NCI-H2196 (cell line): ENCODE measurements at regions not wholly inside any gene's neighbourhood (a gene's known extent, or its start where the extent isn't known, plus 50 kb on each side); places are given as distances from the start of the nearest gene placed in this dataset.

Source experiments
- DNase-seq: peaks from one replicate; lab custom pipeline; 2025; ENCODE audit not compliant: unreplicated experiment; lab: John Stamatoyannopoulos, UW

DNA sequence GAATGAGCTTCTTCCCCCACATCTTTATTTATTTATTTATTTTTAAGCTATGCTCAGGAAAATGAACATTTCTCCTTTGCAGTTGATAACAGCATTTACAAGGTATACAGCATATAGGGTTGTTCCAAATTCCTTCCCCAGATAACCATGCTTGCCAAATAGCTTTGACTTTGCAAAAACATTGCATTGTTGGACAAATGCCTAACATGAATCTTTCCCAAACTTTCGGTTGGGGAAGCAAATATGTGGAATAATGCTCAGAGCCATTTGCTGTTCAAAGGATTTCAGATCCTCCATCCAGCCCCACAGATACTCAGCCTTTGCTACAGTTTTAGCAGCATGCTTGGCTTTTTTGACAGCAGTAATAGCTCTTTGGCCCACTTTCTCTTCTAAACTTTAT is 127.2 kb upstream of the AGA start:
- DNase-seq: no peak

DNA sequence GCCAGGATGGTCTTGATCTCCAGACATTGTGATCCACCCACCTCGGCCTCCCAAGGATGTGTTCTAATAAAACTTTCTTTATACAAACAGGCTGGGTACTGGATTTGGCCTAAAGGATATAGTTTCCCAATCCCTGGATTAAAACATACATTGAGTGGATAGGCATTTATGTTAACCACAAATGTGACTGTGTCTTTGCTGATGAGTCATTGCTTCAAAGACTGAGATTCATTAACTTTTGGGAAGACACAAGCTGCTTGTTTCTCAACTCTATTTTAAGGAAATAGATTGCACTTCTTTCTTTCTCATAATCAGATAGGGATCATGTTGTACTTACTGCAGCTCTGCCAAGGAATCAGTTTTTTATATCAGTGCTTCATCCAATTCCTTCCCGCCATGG is 131.3 kb upstream of the AGA start:
- no peak for DNase-seq

DNA sequence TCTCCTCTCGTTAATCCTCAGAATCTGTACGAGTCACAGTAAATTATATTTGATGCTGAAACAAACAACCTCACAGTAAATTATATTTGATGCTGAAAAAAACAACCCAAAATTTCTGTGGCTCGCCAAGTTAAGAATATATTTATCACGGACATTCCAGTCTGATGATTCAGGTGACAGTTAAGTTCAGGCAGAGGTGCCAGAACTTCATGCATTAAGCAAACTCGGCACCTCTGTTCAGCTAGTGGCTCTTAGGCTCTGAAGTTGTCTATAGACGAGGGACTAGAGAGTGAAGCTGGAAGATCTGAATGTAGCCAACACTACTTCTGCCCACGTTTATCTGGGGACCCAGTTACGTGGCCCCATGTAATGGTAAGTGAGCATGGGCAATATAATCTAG is 132.2 kb upstream of the AGA start:
- DNase-seq: no peak

DNA sequence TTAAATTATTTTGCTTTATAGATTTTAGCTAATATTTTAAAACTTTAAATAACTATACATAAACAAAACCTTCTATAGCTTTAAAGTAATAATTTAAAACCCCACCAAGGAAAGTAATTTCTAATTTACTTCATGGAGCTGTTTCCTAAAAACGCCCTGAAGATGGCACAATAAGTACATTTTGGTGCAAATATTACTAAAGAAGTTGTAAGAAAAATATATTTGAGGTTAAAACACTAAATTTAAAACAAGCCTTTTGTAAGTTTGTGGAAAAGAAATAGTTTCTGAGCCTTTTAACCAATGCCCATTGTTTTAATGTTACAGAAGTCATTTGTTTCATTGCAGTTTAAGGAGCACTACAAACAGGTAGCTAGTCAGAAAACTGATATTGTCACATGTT is 137.4 kb upstream of the AGA start:
- DNase-seq: no peak

DNA sequence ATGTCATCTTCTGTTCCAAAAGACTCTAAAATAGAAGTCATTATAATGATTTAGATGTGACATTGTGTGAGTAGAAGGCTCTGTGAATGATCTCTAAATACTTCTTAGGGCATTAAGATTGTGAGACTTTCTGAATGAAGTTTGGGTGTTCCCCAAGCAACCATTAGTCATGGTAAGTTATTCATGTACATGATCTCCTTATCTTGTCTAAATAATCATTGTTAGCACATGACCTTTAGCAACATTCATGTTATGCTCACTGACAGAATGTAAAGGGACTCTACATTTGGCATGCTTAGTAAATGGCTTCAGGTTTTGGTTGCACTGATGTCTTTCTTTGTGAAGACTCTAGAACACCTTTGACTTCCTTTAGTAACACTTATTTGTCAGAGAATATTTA is 140.8 kb upstream of the AGA start:
- no peak for DNase-seq

DNA sequence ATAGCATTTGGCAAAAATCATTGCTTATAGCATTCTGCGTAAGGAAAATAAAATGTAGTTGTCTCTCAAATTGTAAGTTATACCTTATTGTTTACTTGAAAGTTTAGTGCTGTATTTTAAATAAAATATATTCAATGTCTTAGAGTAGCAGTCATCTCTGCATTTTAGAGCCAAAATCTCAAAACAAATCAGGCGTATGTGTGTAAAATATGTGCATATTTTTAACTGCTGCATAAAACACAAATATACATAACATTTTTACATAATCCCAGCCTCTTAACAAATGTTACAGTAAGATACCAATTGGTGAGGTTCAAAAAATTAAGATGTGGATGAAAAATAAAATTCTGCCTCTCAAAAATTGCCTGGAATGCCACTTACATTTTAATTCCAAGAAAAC is 145.8 kb upstream of the AGA start:
- DNase-seq: no peak

DNA sequence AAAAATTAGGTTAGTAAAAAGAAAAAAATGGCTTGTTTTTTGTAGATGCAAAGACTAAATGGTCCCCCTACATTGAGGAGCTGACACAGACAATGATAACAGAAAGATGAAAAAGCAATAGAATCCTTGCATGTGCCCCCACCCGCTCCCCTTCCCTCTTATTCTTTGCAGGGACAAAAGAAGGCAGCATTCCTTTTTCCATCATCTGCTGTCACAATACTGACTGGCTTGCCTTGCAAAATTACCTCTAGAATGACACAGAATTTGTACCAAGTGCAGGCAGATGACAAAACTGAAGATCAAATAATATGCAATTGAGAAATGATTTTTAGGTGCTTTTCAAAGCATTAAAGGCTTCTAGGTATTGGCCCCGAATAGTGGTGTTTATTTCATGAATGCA is 153.1 kb upstream of the AGA start:
- no peak for DNase-seq

DNA sequence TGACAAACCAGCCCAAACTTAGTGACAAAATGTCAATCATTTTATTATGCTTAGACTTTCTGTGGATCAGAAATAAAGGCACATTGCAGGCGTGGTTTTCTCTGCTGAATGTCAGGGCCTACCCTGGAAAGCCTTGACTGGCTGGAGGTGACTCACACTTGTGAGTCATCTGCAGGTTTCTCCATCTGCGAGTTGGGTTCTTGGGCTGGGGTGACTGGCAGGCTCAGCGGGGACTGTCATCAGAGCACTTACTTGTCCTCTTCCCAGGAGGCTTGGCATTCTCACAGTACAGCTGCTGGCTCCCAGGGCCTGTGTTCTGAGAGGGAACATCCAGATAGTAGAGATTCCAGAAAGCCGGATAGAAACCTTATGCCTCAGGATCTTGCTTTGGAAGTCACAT is 153.8 kb upstream of the AGA start:
- no peak for DNase-seq

DNA sequence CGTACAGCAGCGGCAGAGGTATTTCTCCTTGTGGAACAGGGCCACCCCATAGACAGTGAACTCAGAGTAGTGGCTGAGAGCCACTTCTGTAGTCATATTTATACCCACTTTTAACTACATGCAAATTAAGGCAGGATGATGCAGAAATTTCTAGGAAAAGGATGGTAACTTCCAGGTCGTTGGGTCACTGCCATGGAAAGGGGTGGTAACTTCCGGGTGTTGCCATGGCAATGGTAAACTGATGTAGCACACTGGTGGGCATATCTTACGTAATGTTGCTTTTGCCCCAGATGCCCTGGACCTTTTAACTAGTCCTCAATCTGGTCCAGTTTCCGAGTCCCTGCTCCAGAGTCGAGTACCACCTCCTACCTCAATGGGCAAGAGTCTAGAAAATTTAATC is 154.8 kb upstream of the AGA start:
- no peak for DNase-seq

DNA sequence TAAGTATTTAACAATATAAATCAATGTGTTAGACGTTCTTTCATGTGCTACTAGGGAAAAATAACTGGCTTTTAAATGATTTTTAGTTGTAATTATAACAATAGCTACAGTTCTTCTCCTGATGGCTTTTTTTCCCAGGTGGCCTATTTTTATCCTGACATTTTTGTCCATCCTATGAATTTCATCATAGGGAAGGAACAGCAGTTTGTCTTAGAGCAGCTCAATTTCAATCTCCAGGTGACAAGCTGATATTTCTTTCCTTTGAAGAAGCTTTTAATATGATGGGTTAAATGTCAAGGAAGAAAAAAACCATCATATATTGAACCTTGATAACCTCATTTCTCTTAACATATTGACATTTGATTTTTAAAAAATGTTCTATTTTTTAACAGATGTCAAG is 163.0 kb upstream of the AGA start:
- no peak for DNase-seq

DNA sequence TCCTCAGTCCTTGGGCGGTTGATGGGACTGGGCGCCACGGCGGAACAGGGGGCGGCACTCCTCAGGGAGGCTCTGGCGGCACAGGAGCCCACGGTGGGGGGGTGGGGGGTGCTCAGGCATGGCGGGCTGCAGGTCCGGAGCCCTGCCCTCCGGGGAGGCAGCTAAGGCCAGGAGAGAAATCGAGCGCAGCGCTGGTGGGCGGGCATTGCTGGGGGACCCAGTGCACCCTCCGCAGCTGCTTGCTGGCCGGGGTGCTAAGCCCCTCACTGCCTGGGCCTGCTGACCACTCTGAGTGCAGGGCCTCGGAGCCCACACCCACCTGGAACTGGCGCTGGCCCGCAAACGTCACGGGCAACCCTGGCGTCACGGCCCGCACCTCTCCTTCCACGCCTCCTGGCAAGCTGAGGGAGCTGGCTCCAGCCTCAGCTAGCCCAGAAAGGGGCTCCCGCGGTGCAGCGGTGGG is 164.9 kb upstream of the AGA start:
- no peak for DNase-seq

DNA sequence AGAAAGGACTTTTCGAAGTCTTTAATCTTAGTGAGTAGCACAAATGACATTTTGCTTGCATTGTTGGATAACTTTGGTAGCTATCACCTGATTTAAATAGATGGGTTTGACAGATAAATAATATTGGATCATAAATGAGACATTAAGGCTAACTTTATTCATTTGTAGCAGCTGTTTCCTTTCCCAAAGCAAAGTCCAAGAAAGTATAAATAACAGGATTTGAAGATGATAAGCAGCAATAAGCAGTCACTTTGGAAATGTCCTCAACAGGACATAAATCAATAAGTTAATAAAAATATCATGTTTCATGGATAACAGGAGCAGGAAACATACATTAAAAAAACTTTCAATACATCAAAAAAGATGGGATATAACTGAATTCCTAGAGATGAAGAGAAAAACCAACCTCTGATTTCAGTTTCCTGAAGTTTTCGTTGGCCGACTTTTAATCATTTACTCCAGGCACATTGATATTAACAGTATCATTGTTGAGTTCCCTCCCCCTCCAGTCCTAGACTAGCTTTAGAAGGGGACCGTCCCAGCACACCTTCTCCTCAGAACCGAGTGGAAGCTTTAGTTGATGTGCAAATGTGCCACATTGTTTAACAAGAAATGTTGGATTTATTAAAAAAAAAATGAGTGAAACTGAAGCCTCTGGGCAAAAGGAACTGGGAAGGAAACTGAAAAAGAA is 169.9 kb upstream of the AGA start:
- DNase-seq: no peak

DNA sequence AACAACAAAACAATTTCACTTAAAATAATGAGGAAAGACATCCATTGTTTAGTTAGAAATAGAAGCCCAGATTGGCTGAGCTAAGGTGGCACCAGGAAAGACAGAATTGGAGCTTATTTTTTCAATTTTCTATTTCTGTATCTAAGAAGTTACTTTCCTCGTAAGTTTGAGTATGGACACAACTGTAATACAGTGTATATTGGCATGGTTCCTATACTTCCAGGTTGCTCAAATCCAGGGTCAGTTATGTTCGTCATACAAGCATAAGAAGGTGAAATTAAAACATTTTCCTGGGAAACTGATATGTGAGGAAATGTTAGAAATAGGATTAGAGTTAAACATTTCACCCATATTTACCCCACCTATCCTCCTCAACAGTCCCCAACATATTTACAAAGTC is 170.4 kb upstream of the AGA start:
- DNase-seq: no peak

DNA sequence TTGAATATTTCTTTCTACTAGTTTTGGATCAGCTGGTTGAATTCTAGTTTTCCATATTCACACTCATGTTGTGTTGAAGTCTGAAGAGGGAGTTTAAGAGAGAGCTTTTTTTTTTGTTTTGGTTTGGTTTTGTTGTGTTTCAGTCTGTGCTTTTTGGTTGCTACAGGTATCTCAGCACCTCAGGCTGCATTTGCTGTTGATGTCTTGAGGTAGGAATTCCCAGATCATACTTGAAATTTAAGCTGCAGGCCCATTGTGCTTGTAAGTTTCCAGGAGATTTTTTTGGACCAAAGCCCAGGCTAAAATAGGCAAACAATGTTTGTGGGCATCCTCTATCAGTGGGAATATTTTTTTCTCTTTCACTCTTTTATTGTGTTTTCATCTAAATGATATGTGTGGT is 190.2 kb upstream of the AGA start:
- no peak for DNase-seq

DNA sequence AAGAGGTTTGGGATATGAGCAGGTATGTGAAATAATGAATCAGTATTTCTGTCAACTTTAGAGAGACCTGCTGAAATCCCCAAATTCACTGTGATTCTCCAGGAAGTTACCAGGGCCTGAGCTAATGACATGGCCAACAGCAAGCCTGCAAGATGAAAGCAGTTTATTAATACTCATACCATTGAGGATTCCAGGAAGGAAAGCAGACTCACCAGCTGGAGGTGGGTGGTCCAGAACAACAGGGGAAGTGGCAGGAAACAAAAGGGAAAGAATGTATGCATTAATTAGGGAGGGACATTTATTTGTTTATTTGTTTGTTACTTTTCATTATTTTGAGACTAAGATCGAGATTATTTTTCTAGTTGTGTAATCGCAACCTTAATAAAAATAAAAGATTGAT is 196.6 kb upstream of the AGA start:
- no peak for DNase-seq

DNA sequence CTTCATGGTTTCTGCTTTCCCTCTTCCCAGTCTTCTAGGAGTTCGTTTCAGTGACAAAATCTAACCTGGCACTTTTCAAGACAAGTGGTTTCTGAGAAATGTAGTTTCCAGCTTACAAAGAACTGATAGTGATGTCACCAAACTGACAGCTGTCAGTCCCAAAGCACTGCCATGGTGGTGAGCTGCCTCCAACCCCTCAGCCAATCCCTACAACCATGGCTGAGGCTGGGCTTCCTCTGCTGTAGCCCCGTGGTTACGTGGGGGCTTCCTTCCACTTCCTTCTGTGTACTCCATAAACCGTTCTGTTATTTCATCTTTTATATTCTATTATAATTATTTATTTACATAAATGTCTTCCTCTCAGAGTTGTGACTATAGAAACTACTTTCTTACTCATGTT is 198.6 kb upstream of the AGA start:
- DNase-seq: no peak

DNA sequence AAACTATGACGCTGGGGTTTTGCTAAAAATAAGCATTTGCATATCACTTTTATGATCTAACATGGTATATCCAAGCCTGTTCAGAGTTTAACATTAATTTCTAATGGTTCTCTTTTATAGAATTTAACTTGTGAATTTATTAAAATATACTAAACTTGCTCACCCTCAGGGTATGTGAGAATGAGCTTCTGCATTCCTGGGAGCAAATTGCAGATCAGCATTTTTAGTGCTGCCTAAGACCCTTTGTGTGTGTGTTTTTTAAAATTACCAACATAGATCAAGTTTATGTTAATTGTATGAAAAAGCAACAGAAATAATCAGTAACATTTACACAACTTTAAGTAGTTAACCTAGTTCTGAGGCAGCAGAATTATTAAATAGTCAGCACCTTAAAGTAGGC is 218.0 kb upstream of the AGA start:
- no peak for DNase-seq

DNA sequence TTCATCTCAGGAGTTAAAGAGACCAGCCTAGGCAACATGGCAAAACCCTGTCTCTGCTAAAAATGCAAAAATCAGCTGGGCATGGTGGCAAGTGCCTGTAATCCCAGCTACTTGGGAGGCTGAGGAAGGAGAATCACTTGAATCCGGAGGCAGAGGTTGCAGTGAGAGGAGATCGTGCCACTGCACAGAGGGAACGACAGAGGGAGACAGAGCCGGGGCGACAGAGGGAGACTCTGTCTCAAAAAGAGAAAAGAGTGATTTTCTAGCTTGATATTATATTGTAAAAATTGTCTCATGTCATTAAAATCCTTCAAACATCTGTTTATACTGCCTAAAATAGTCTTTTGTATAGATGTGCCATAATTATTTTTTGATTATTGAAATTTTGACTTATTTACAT is 225.4 kb upstream of the AGA start:
- no peak for DNase-seq

DNA sequence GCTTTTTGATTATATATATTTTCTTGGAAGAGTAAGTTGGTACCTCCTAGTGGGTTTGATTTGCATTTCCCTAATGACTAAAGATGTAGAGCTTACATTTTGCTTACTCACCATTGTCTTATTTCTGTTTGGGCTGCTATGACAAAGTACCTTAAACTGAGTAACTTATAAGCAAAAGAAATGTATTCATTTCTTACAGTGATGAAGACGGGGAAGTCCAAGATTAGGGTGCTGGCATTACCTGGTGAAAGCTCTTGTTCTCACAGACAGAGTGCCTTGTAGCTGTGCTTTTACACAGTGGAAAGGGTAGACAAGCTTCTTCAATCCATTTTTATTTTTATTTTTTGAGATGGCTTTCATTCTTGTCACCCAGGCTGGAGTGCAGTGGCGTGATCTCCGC is 229.2 kb upstream of the AGA start:
- DNase-seq: no peak

DNA sequence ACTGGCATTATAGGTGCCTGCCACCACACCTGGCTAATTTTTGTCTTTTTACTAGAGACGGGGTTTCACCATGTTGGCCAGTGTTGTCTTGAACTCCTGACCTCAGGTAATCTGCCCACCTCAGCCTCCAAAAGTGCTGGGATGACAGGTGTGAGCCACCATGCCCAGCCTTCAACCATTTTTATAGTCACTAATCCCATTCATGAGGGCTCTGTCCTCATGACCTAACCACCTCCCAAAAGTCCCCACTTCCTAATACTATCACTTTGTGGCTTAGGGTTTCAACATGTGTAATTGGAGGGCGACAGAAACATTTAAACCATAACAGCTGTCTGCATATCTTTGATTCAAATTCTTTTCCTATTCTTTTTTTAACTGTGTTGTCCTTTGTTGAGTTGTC is 229.6 kb upstream of the AGA start:
- no peak for DNase-seq

DNA sequence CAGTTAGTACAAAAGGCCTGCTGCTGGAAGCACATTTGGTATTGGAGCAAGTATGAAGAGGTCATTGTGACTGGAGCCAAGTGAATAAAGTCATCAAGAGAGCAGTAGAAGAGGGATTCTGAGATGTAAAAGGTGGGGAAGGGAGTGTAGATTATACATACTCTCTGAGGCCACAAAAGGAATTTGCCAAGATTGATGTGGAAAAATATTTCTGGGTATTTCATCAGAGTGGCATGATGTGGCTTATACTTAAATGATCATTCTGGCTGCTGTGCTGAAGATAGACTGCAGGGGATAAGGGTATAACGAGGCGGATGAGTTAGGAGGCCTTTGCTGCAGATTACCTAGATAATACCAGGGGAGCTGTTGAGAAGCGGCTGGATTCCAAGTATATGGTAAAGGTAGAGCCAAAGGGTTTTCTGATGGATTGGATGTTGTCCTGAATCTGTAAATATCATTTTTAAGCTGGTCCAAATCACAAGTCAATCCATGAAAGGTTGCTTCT is 231.8 kb upstream of the AGA start:
- DNase-seq: no peak

DNA sequence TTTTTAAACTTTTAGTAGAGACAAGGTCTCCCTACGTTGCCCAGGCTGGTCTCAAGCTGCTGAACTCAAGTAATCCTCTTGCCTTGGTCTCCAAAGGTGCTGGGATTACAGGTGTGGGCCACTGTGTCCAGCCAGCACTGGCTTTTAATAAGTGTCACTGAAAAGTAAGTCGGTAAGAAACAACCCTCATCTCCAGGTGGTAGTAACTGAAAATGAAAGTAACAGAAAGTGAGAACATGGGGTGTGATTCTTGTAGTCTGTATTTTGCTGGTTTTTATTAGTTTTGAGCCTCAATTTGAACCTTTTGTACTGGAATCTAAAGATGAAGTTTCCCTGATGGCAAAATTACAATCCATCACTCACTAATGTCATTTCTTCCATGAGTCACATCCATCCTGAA is 238.1 kb upstream of the AGA start:
- DNase-seq: no peak

DNA sequence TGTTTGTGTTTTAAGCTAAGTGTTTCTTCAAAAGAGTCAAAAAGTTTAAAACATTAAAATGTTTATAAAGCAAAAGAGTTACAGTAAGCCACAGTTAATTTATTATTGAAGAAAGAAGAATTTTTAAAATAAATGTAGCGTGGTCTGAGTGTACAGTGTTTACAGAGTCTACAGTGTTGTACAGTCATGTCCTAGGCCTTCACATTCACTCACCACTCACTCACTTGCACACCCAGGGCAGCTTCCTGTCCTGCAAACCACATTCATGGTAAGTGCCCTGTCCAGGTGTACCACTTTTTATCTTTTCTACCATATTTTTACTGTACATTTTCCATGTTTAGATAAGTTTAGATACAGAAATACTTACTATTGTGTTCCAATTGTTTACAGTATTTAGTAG is 239.7 kb upstream of the AGA start:
- no peak for DNase-seq

DNA sequence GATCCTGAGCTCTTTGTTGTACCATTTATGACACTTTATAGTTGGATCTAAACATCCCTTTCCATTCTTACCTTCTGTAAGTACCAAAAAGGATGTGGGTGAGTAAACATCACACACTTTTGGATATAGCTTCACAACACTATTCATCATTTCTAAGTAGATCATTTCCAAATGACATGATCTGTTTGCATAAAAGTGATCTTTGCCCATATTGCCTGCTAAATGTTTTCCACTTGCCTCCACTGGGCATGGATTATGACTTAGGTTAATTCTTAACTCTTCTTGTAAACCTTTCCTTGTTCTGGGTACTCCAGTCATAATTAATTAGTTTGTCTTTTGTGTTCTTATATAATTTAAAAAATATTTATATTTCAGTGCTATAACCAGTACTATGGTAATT is 244.9 kb upstream of the AGA start:
- no peak for DNase-seq
